Activated effector memory CD4-positive, alpha-beta T cell treated with anti-CD3 and anti-CD28 coated beads, Interleukin-2, amount 50 U/mL, for 16 hours (primary cell): ENCODE measurements at regions not wholly inside any gene's neighbourhood (a gene's known extent, or its start where the extent isn't known, plus 50 kb on each side); places are given as distances from the start of the nearest gene placed in this dataset.

ENCODE experiments used
- DNase-seq: peaks from one replicate; pipeline ENCODE4 v3.0.0-alpha.2; 2020

- DNase-seq, result no peak
Observed at GRCh38 chr10:110355141-110355831, 50.6 kb upstream of the SMNDC1 start.

- DNase-seq, result peak; percentile 71
Observed at GRCh38 chr10:110355922-110356627, 51.4 kb upstream of the SMNDC1 start.

GRCh38 chr10:110356628-110357245, 52.0 kb upstream of the SMNDC1 start:
- peak; percentile 91 for DNase-seq

GRCh38 chr10:110357252-110357780, 52.6 kb upstream of the SMNDC1 start:
- DNase-seq, result peak; percentile 90

DNA sequence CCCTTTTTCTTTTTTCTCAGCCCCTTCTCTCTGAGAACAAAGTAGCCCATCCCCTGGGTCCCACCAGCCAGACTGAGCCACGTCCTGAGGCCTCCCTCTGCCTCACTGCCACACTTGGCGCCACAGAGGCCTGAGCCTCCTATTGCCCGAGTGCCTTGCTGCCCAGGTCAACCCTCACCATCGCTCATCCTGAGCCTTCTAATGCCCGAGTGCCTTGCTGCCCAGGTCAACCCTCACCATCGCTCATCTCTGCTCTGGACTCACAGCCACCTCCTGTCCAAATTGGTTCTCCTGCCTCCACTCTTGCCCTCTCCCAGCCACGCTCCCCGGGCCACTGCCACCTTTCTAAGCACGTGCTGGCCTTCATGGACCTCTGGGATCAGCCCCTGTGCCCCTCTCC, 53.2 kb upstream of the SMNDC1 start:
- no peak for DNase-seq

GRCh38 chr10:110358278-110358677, 53.6 kb upstream of the SMNDC1 start:
- DNase-seq, result no peak

- DNase-seq, result no peak
Observed at GRCh38 chr10:110358869-110359629, 54.3 kb upstream of the SMNDC1 start.

- DNase-seq, result no peak
Observed at GRCh38 chr10:110360857-110361474, 56.2 kb upstream of the SMNDC1 start.

DNA sequence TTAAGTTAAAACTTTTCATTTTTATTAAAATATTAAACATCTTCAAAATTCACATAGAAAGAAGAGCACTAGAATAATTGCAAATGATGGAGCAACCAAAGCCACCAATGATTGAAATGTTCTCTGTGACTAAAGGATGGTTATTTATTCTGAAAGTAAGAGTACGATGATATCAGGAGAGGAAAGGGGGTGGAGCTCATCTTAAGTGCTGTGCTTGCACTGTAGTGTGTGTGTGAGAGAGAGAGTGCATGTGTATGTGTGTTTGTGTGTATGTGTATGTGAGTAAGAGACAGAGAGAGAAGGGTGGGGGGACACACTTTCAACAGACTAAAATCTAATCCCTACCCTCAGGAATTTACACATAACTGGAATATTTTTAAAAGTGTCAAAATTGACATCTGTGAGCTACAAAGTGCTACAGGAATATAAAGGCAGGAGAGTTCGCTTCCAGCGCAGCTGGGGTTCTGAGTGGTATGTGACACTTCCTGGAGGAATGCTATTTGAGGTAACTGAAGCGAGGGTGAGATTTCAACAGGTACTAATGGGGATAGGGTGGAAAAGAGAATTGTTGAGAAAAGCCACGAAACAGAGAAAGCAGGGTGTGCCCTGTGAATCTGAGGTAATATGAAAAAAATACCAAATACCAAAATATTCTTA, 57.2 kb upstream of the SMNDC1 start:
- no peak for DNase-seq

GRCh38 chr10:110363572-110364411, 59.1 kb upstream of the SMNDC1 start:
- peak; percentile 74 for DNase-seq

- peak; percentile 79 for DNase-seq
Observed at GRCh38 chr10:110364531-110364937, 59.8 kb upstream of the SMNDC1 start.

DNA sequence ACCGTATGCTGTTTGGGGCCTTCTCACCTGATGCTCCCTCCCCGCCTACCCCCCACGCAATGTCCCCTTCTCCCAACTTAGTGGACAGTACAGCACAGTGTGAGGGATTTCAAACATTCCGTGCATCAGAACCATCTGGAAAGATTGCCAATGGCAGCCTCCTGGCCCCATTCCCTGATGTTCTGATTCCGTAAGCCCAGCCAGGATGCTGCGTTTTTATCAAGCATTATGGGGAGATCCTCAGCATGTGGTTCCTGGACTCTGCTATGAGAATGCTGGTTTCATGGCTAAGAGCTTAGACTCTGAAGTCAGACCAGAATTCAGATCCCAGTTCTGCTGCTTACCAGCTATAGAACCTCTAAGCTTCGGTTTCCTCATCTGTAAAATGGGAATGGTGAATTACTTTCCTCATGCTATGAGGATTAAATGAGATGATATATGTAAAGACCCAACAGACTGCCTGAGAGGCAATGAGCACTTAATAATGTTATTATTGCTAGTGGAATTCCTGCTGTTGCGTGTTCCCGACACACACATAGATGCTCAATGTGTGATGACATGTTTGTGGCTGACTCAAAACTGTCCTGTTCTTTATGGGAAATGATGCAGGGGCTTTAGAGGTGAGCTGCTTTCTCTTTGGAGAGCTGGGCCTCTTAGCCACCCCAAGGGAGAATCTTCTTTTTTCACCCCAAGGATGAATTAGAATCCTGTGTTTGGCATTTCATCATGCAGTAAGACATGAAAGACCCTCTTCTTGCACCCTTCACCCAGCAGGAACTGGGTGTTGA, 60.8 kb upstream of the SMNDC1 start:
- no peak for DNase-seq

GRCh38 chr10:110366635-110367034, 61.9 kb upstream of the SMNDC1 start:
- DNase-seq, result no peak

GRCh38 chr10:110368002-110368401, 63.3 kb upstream of the SMNDC1 start:
- no peak for DNase-seq

- DNase-seq, result no peak
Observed at GRCh38 chr10:110368556-110368955, 63.8 kb upstream of the SMNDC1 start.

- DNase-seq, result no peak
Observed at GRCh38 chr10:110370006-110370405, 65.3 kb upstream of the SMNDC1 start.

- DNase-seq, result no peak
Observed at GRCh38 chr10:110372656-110373055, 67.9 kb upstream of the SMNDC1 start.

GRCh38 chr10:110373059-110373458, 68.3 kb upstream of the SMNDC1 start:
- DNase-seq, result no peak

DNA sequence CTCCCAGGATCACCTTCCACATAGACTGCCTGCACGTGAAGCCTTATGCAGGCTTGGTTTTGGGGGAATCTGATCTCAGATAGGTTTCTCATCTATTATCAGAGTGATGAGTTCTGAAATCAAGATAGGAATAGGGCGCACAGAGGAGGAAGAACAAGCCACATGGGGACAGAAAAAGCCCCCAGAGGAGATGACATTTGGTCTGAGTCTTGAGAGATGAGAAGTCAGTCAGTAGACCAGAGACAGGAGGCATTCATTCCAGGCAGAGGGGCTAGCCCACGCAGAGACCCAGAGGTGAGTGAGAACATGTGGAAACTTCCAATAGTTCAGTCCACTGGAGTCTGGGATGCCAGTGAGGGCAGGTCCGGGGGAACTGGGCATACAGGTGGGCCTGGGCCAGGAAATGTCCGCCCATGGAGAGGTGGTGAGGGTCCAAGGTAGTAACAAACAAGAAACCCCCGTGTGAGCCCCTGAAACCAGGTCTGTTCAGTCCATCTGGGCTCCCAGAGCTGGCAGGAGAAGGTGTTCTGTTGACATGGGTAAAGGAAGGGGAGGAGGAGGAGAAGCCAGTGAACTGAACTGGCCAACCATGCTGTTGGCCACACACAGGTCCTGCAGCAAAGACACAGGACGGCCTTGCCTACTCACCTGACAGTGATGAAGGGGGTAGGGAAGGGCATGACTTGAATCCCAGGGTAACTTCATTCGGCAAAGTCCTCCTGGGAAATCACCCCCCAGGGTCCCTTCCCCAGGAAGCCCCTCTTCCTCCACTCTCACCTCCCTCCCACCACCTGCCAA, 69.3 kb upstream of the SMNDC1 start:
- DNase-seq, result no peak
